CD4-positive, alpha-beta T cell (primary cell): ENCODE measurements at regions not wholly inside any gene's neighbourhood (a gene's known extent, or its start where the extent isn't known, plus 50 kb on each side); places are given as distances from the start of the nearest gene placed in this dataset.

Experiments used
- ATAC-seq: fragments of 200-7000 bp; cut with Tn5 transposase; one replicate; pipeline ENCODE4 v1.10.0; 2022; ENCODE audit warnings: mild to moderate bottlenecking; ENCODE audit not compliant: poor library complexity
- CTCF ChIA-PET: fragments of 350-600 bp; sonication (Branson Sonifier 250); formaldehyde crosslinking; loops from one replicate; lab custom pipeline; 2021; ENCODE audit warnings: antibody characterized with exemption, inconsistent platforms; lab: Charles Lee
- POLR2A ChIA-PET: fragments of 350-600 bp; sonication (Branson Sonifier 250); formaldehyde crosslinking; loops from one replicate; lab custom pipeline; 2021; ENCODE audit warnings: antibody characterized with exemption, inconsistent platforms; lab: Charles Lee
- DNase-seq, 14 experiments: peaks; one replicate each; pipeline ENCODE4 v3.0.0-alpha.2; 2013 to 2020; ENCODE audit warnings: mixed read lengths in 2 of 14
- H3K27ac ChIP-seq, 2 donors: one replicate each; pipeline versions ENCODE4 v1.5.1 to v1.7.0; 2013; ENCODE audit warnings: low read length in 2 of 2, low read depth in 1 of 2, mild to moderate bottlenecking in 1 of 2
- H3K27me3 ChIP-seq, 2 experiments: 1 replicate in 1 of 2; 2 replicates in 1 of 2; pipeline versions ENCODE4 v1.6.1 to v1.7.0; 2013; ENCODE audit warnings: low read length in 2 of 2, control low read depth in 1 of 2, mild to moderate bottlenecking in 1 of 2, moderate library complexity in 1 of 2; ENCODE audit not compliant: insufficient read depth in 2 of 2, control insufficient read depth in 1 of 2
- H3K36me3 ChIP-seq: one replicate; pipeline ENCODE4 v1.6.1; 2013; ENCODE audit warnings: low read length, control low read depth; ENCODE audit not compliant: insufficient read depth
- H3K4me1 ChIP-seq: one replicate; pipeline ENCODE4 v1.6.1; 2013; ENCODE audit warnings: low read length, control low read depth; ENCODE audit not compliant: insufficient read depth
- H3K4me3 ChIP-seq: one replicate; pipeline ENCODE4 v1.5.1; 2013; ENCODE audit warnings: mild to moderate bottlenecking, low read length, moderate library complexity
- H3K9me3 ChIP-seq, 2 experiments: 1 replicate in 1 of 2; 2 replicates in 1 of 2; pipeline versions ENCODE4 v1.6.1 to v1.7.0; 2013; ENCODE audit warnings: low read length in 2 of 2, mild to moderate bottlenecking in 2 of 2, control low read depth in 1 of 2, moderate library complexity in 1 of 2; ENCODE audit not compliant: control insufficient read depth in 1 of 2, insufficient read depth in 1 of 2
- H3K27ac Mint-ChIP-seq: one replicate; pipeline ENCODE4 v1.8.0; 2020; ENCODE audit warnings: mixed read lengths
- H3K27me3 Mint-ChIP-seq: one replicate; pipeline ENCODE4 v1.8.0; 2021; ENCODE audit warnings: mixed read lengths
- H3K36me3 Mint-ChIP-seq: one replicate; pipeline ENCODE4 v1.8.0; 2021; ENCODE audit warnings: low read depth, mixed read lengths
- H3K4me1 Mint-ChIP-seq: one replicate; pipeline ENCODE4 v1.8.0; 2021; ENCODE audit warnings: low read depth, mixed read lengths
- H3K4me3 Mint-ChIP-seq: one replicate; pipeline ENCODE4 v1.8.0; 2020; ENCODE audit warnings: mild to moderate bottlenecking, mixed read lengths
- H3K9me3 Mint-ChIP-seq: one replicate; pipeline ENCODE4 v1.8.0; 2020; ENCODE audit warnings: mixed read lengths
- intact Hi-C, 2 experiments: fragments of 100-400 bp; cut with DNase I in 1 of 2; cut with micrococcal nuclease in 1 of 2; formaldehyde crosslinking; loops; one replicate each; pipeline versions ENCODE4 v1.15.1 to v1.9.0; 2023 to 2025; cut with DNase I, micrococcal nuclease
- TF ChIP-seq, protein P1 (sequence below): fragments of 200-600 bp; IDR thresholded peaks from one replicate; pipeline ENCODE4 v1.8.0; 2022; ENCODE audit warnings: antibody characterized with exemption, mild to moderate bottlenecking

DNA sequence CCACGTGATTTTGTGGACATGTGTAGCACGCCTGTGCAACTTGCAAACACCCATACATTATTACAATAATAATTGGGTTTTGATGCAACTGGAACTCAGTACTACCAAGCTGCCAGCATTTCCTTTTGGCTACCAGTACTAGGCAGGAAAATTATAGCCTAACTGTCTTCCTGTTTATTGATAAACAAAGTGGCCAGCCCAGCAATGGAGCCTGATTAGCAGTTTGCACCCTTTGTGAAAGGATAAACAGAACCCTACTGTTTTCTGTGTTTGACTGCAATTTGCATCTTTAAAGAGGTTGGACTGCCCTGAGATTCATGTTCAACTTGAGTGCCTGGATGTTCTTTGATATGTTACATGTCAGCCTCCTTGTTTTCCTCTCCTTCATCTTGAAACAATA is 173.9 kb downstream of the ZIC5 start:
- DNase-seq (no peak), ATAC-seq (no peak)
- Mint-ChIP-seq H3K27ac (no peak overlapping the region), H3K4me3 (no peak overlapping the region), H3K9me3 (no peaks in the 10 kb centered on the region), H3K36me3 (no peaks in the 10 kb centered on the region), H3K27me3 (no peaks in the 10 kb centered on the region), H3K4me1 (no peaks in the 10 kb centered on the region)
- CTCF ChIA-PET = no interaction called here
- POLR2A ChIA-PET = no interaction called here
- Histone ChIP-seq H3K9me3 (no peaks in the 10 kb centered on the region), H3K36me3 (no peaks in the 10 kb centered on the region), H3K4me3 (no peak overlapping the region), H3K4me1 (no peaks in the 10 kb centered on the region), H3K27ac (no peak overlapping the region), H3K27me3 (no peaks in the 10 kb centered on the region)
- intact Hi-C loops = no loop called here
- TF ChIP-seq, protein P1, sequence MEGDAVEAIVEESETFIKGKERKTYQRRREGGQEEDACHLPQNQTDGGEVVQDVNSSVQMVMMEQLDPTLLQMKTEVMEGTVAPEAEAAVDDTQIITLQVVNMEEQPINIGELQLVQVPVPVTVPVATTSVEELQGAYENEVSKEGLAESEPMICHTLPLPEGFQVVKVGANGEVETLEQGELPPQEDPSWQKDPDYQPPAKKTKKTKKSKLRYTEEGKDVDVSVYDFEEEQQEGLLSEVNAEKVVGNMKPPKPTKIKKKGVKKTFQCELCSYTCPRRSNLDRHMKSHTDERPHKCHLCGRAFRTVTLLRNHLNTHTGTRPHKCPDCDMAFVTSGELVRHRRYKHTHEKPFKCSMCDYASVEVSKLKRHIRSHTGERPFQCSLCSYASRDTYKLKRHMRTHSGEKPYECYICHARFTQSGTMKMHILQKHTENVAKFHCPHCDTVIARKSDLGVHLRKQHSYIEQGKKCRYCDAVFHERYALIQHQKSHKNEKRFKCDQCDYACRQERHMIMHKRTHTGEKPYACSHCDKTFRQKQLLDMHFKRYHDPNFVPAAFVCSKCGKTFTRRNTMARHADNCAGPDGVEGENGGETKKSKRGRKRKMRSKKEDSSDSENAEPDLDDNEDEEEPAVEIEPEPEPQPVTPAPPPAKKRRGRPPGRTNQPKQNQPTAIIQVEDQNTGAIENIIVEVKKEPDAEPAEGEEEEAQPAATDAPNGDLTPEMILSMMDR = no peak

DNA sequence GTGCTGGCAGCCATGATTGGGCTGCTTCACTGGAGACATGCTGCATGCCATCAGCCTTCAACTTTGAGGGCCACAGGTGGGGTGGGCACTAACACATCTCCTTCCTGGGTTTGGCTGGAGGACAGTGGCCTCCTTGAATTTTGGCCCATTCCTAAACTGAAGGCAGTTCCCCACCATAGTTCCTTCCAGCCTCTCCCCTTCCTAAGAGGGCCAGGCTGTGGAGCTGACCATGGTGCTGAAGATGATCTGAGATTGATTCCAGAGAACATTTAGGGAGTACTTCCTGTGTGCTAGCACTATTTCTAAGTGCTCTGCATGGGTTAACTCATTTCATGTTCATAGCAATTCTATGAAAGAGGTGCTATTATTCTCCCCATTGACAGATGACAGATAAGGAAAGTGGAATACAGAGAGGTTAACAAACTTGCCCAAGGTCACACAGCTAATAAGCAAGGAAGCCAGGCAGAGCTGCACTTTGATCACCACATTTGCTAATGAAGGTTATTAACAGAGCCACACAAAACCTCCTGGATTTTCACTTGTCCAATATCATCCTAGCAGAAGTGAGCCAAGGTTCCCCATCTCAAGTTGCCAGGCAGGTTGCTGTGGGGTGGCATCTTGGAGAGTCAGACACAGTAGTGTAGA is 175.3 kb downstream of the ZIC5 start:
- peak in 5 of 14 experiments; percentile 4 to 35 (median 21) for DNase-seq

DNA sequence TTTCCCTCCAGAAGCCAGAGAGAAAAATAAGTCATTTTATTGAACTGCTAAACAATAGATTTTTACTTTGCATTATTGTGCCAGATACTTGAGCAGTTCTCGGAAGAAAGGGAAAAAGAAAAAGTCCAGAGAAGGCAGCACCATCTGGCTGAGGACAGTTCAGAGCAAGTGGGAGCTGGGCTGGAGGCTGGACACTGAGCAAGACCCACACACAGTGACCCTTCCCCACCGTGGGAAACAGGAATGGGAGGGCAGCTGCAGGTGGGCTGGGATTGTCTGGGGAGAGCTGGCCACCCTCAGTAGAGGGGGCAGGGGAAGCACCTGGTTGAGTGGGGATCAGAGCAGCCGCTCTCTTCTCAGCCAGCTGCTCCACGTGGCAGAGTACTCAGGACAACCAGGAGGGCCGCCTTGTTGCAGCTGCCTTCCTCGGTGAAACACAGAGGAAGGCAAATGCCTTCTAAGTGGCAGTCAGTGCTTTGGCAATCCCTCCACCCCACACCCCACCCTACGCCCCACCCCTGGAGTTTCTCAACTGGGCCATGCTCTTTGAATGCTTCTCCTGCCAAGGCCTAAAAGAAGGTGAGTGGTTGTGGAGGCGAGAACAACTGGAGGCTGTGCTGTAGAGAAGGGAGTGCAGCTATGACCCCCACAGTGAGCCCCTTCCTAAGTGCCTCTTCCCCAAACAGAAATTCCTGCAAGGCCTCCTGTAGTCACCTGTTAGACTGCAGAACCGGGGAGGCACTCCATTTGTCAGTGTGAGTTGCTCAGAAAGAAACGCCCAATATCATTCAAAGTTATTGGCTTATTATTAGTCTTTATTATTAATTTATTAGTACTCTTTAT is 179.3 kb downstream of the ZIC5 start:
- no peaks in the 10 kb centered on the region for H3K4me1 Mint-ChIP-seq
- intact Hi-C loops = no loop called here
- no peaks in the 10 kb centered on the region for H3K36me3 ChIP-seq
- no peaks in the 10 kb centered on the region for H3K27me3 ChIP-seq
- H3K36me3 Mint-ChIP-seq = peaks cover 26% of the 10 kb centered on the region
- H3K27ac Mint-ChIP-seq = no peak overlapping the region
- POLR2A ChIA-PET = no interaction called here
- no peak overlapping the region for H3K4me3 Mint-ChIP-seq
- H3K9me3 Mint-ChIP-seq = no peaks in the 10 kb centered on the region
- TF ChIP-seq, protein P1 = no peak
- CTCF ChIA-PET = no interaction called here
- DNase-seq = no peak
- no peaks in the 10 kb centered on the region for H3K27me3 Mint-ChIP-seq
- no peak overlapping the region for H3K27ac ChIP-seq
- H3K4me3 ChIP-seq = no peak overlapping the region
- no peaks in the 10 kb centered on the region for H3K9me3 ChIP-seq
- no peak for ATAC-seq
- H3K4me1 ChIP-seq = no peaks in the 10 kb centered on the region

More for the DNA sequence above, 175.3 kb downstream of the ZIC5 start:
- ATAC-seq = no peak
- H3K27me3 Mint-ChIP-seq = no peaks in the 10 kb centered on the region
- Histone ChIP-seq H3K4me1 (no peaks in the 10 kb centered on the region), H3K4me3 (no peak overlapping the region), H3K9me3 (no peaks in the 10 kb centered on the region), H3K27me3 (no peaks in the 10 kb centered on the region), H3K36me3 (no peaks in the 10 kb centered on the region), H3K27ac (no peak overlapping the region)
- intact Hi-C loops = no loop called here
- TF ChIP-seq, protein P1 = no peak
- H3K4me1 Mint-ChIP-seq = no peaks in the 10 kb centered on the region
- no peak overlapping the region for H3K4me3 Mint-ChIP-seq
- H3K36me3 Mint-ChIP-seq = peaks cover 4% of the 10 kb centered on the region
- no peaks in the 10 kb centered on the region for H3K9me3 Mint-ChIP-seq
- POLR2A ChIA-PET = no interaction called here
- CTCF ChIA-PET = no interaction called here
- no peak overlapping the region for H3K27ac Mint-ChIP-seq
